Karpas-422 (cell line): ENCODE measurements at regions not wholly inside any gene's neighbourhood (a gene's known extent, or its start where the extent isn't known, plus 50 kb on each side); places are given as distances from the start of the nearest gene placed in this dataset.

Experiments used
- DNase-seq: peaks from one replicate; pipeline ENCODE4 v3.0.0-alpha.2; 2015
- H2AFZ ChIP-seq: fragments of 200-600 bp; sonication (generic); 2 replicates; pipeline ENCODE4 v1.6.1; 2014; ENCODE audit warnings: antibody characterized with exemption, low read length, mixed read lengths
- H3K27ac ChIP-seq: fragments of 200-600 bp; sonication (generic); 2 replicates; pipeline ENCODE4 v1.5.1; 2014; ENCODE audit warnings: mild to moderate bottlenecking, low read length, moderate library complexity
- H3K27me3 ChIP-seq: fragments of 200-600 bp; sonication (generic); 2 replicates; pipeline ENCODE4 v1.6.1; 2014; ENCODE audit warnings: low read length, mixed read lengths
- H3K36me3 ChIP-seq: fragments of 200-600 bp; sonication (generic); 2 replicates; pipeline ENCODE4 v1.6.1; 2014; ENCODE audit warnings: low read length, mixed read lengths; ENCODE audit not compliant: insufficient read depth
- H3K4me1 ChIP-seq: fragments of 200-600 bp; sonication (generic); 2 replicates; pipeline ENCODE4 v1.6.1; 2014; ENCODE audit warnings: mild to moderate bottlenecking, low read length, mixed read lengths
- H3K4me2 ChIP-seq: fragments of 200-600 bp; sonication (generic); 2 replicates; pipeline ENCODE4 v1.6.1; 2014; ENCODE audit warnings: low read length, low read depth, mild to moderate bottlenecking; ENCODE audit not compliant: poor library complexity, severe bottlenecking
- H3K4me3 ChIP-seq: fragments of 200-600 bp; sonication (generic); 2 replicates; pipeline ENCODE4 v1.5.1; 2014; ENCODE audit warnings: mild to moderate bottlenecking, antibody characterized with exemption, low read length, mixed read lengths
- H3K79me2 ChIP-seq: fragments of 200-600 bp; sonication (generic); 2 replicates; pipeline ENCODE4 v1.6.1; 2014; ENCODE audit warnings: mild to moderate bottlenecking, low read length, mixed read lengths
- H3K9ac ChIP-seq: fragments of 200-600 bp; sonication (generic); 2 replicates; pipeline ENCODE4 v1.6.0; 2014; ENCODE audit warnings: low read length
- H3K9me2 ChIP-seq: fragments of 200-600 bp; sonication (generic), shearing (Covaris generic); replicated peaks from 2 replicates; pipeline ENCODE4 v1.6.0; 2014; ENCODE audit warnings: mild to moderate bottlenecking, low read length, moderate library complexity; ENCODE audit not compliant: insufficient read depth
- H3K9me3 ChIP-seq: fragments of 300-700, 200-600 bp; sonication (generic); 2 replicates; pipeline ENCODE4 v1.6.1; 2014; ENCODE audit warnings: low read length, mixed read lengths
- H4K20me1 ChIP-seq: fragments of 200-600 bp; sonication (generic); 2 replicates; pipeline ENCODE4 v1.6.1; 2014; ENCODE audit warnings: mild to moderate bottlenecking, antibody characterized with exemption, low read length, low read depth; ENCODE audit not compliant: insufficient read depth

GRCh38 chr7:54161621-54162020, 380.6 kb upstream of the VSTM2A start:
- H3K9ac ChIP-seq = no peak overlapping the region
- no peaks in the 10 kb centered on the region for H3K27me3 ChIP-seq
- H3K4me3 ChIP-seq = no peak overlapping the region
- no peak overlapping the region for H3K4me2 ChIP-seq
- DNase-seq = no peak
- H3K4me1 ChIP-seq = no peaks in the 10 kb centered on the region
- no peaks in the 10 kb centered on the region for H3K9me2 ChIP-seq
- H2AFZ ChIP-seq = no peak overlapping the region
- H3K36me3 ChIP-seq = no peaks in the 10 kb centered on the region
- H3K9me3 ChIP-seq = peaks cover 31% of the 10 kb centered on the region
- H3K79me2 ChIP-seq = no peaks in the 10 kb centered on the region
- no peak overlapping the region for H3K27ac ChIP-seq
- no peaks in the 10 kb centered on the region for H4K20me1 ChIP-seq

- Histone ChIP-seq H3K79me2 (no peaks in the 10 kb centered on the region), H3K9me3 (peaks cover 27% of the 10 kb centered on the region), H3K4me1 (no peaks in the 10 kb centered on the region), H3K9ac (no peak overlapping the region), H3K36me3 (no peaks in the 10 kb centered on the region), H3K27me3 (no peaks in the 10 kb centered on the region), H4K20me1 (no peaks in the 10 kb centered on the region), H3K27ac (no peak overlapping the region), H3K9me2 (no peaks in the 10 kb centered on the region), H2AFZ (no peak overlapping the region), H3K4me3 (no peak overlapping the region), H3K4me2 (no peak overlapping the region)
- no peak for DNase-seq
Observed at GRCh38 chr7:54166419-54166818, 375.8 kb upstream of the VSTM2A start.

DNA sequence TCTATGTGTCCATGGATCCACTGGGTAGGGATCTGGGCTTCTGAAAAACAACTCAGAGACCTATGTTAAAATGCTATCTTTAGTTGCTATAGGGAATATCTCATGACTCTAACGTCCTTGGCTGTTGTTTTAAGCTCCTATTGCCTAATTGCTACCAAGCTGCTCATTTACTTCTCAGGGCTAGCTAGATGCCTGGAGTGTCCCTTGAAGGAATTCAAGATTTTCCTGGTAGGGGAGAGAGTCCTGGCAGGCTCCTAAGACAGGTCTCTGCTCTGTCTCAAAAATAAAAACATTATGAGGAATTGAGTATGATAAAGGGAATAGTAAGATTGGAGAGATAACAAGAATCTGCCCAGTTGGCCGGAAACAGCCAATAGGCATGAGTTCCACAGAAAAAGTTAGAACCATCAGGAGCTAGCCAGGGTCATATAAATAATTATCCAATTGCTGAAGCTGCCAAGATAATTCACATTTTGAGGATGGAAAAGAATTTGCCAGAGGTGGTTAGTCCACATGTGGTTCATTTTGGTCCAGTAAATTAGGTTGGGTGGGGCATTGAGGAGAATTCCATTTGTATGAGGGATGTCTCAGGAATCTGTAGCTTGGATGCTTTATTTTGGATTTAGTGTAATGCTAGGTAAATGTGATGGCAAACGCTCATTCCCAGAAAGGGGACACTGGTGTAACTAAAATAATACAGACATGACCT, 362.7 kb upstream of the VSTM2A start:
- H3K27ac ChIP-seq = no peak overlapping the region
- no peak for DNase-seq
- no peak overlapping the region for H2AFZ ChIP-seq
- no peaks in the 10 kb centered on the region for H3K27me3 ChIP-seq
- H3K4me1 ChIP-seq = no peaks in the 10 kb centered on the region
- no peak overlapping the region for H3K9ac ChIP-seq
- H3K9me3 ChIP-seq = peaks cover 16% of the 10 kb centered on the region
- no peak overlapping the region for H3K4me3 ChIP-seq
- H4K20me1 ChIP-seq = no peaks in the 10 kb centered on the region
- H3K79me2 ChIP-seq = no peaks in the 10 kb centered on the region
- no peak overlapping the region for H3K4me2 ChIP-seq
- H3K36me3 ChIP-seq = no peaks in the 10 kb centered on the region
- H3K9me2 ChIP-seq = no peaks in the 10 kb centered on the region

DNA sequence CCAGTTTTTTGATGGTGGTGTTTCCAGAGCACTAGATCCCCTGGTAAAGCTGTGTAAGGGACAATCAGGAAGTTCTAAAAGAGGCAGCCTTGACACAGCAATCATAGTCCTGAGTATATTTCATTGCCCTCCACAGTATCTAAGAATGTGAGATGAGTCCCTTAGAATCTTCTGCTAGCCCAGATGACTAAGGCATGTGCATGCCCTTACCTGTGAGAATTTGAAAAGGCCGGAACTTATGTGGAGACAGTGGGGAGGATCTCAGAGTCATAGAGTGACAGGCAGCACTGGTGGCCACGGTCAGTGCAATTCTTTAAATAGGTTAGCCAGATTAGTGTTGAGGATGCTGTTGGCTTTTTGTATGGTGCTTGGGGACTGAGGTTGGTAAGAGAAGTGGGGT, 361.4 kb upstream of the VSTM2A start:
- no peaks in the 10 kb centered on the region for H3K9me2 ChIP-seq
- DNase-seq = no peak
- H3K4me3 ChIP-seq = no peak overlapping the region
- no peaks in the 10 kb centered on the region for H3K27me3 ChIP-seq
- no peak overlapping the region for H3K4me2 ChIP-seq
- H3K4me1 ChIP-seq = no peaks in the 10 kb centered on the region
- H3K9ac ChIP-seq = no peak overlapping the region
- no peaks in the 10 kb centered on the region for H3K79me2 ChIP-seq
- H3K27ac ChIP-seq = no peak overlapping the region
- peaks cover 18% of the 10 kb centered on the region for H3K9me3 ChIP-seq
- no peaks in the 10 kb centered on the region for H3K36me3 ChIP-seq
- H4K20me1 ChIP-seq = no peaks in the 10 kb centered on the region
- no peak overlapping the region for H2AFZ ChIP-seq

DNA sequence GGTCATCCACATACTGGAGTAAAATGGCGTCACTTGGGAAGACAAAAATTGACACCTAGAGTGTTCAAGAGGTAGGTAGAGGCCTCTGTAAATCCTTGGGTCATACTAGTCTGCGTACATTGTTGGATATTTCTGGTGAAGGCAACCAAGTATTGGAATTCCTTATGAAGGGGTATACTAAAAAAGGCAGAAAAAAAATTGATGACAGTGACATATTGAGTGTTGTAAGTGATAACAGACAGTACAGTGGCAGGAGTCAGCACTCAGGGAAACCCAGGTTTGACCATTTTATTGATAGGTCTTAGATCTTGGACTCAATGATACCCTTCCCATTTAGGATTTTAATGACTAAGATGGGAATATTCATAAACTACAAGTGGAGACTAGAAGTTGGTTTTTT, 359.1 kb upstream of the VSTM2A start:
- Histone ChIP-seq H3K9ac (no peak overlapping the region), H3K27ac (no peak overlapping the region), H3K9me3 (peaks cover 19% of the 10 kb centered on the region), H2AFZ (no peak overlapping the region), H4K20me1 (no peaks in the 10 kb centered on the region), H3K36me3 (no peaks in the 10 kb centered on the region), H3K9me2 (no peaks in the 10 kb centered on the region), H3K4me1 (no peaks in the 10 kb centered on the region), H3K27me3 (no peaks in the 10 kb centered on the region), H3K4me2 (no peak overlapping the region), H3K4me3 (no peak overlapping the region), H3K79me2 (no peaks in the 10 kb centered on the region)
- DNase-seq = no peak

DNA sequence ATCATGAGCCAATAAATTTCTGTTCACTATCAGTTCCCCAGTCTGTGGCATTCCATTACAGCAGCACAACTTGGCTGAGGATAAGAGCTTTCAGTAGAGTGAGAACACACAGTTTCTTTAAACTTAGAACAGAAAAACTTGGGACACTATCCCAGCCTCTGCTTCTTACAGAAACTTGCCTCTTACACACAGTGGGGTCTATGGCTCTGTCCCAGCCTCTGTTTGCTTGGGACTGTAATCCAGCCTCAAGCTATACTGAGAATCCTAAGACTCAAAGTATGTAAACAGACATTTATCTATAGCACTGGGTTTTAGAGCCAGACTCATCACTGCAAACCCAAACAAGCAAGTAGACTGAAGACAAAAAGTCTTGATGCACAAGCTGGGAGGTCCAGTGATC, 355.8 kb upstream of the VSTM2A start:
- Histone ChIP-seq H3K27ac (no peak overlapping the region), H3K9me2 (no peaks in the 10 kb centered on the region), H3K9ac (no peak overlapping the region), H3K4me2 (no peak overlapping the region), H3K4me1 (no peaks in the 10 kb centered on the region), H3K9me3 (peaks cover 22% of the 10 kb centered on the region), H2AFZ (no peak overlapping the region), H3K4me3 (no peak overlapping the region), H4K20me1 (no peaks in the 10 kb centered on the region), H3K36me3 (no peaks in the 10 kb centered on the region), H3K79me2 (no peaks in the 10 kb centered on the region), H3K27me3 (no peaks in the 10 kb centered on the region)
- no peak for DNase-seq

DNA sequence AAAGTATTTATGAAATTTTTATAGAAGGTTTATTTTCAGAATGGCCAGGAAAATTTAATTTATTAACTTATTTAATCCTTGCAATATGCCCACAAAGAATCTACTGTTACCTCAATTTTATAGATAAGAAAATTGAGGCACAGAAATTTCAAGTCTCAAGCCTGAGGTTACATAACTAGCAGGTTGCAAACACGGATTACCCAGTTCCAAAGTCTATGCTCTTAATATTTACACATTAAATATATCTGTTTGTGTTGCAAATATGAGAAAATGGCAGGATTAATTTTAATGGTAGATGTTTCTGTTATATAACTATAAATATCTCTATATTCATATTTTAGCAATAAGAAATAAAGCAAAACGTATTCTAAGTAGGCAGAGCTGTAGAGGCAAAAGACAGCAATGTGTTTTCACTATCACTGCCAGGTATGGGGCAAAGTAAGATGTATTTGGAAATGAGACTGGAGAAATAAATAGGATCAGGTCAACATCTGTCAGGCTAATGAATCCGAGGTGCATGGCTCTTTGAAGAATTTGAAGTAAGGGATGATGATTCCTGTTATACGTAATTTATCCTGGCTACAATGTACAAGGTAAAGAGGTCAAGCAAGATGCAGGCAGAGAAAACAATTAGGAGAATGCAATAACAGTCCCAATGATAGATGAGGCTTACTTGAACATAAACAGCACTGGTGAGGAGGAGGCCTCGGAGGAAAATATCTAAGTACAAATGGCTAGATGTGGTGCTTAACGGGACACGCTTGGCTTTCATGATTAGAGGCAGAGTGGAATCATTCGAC, 354.1 kb upstream of the VSTM2A start:
- H3K27ac ChIP-seq = no peak overlapping the region
- H3K79me2 ChIP-seq = no peaks in the 10 kb centered on the region
- no peak overlapping the region for H3K4me2 ChIP-seq
- peaks cover 25% of the 10 kb centered on the region for H3K9me3 ChIP-seq
- no peaks in the 10 kb centered on the region for H3K27me3 ChIP-seq
- H4K20me1 ChIP-seq = no peaks in the 10 kb centered on the region
- no peaks in the 10 kb centered on the region for H3K4me1 ChIP-seq
- no peak overlapping the region for H3K9ac ChIP-seq
- DNase-seq = no peak
- no peak overlapping the region for H3K4me3 ChIP-seq
- H3K9me2 ChIP-seq = no peaks in the 10 kb centered on the region
- no peaks in the 10 kb centered on the region for H3K36me3 ChIP-seq
- H2AFZ ChIP-seq = no peak overlapping the region

DNA sequence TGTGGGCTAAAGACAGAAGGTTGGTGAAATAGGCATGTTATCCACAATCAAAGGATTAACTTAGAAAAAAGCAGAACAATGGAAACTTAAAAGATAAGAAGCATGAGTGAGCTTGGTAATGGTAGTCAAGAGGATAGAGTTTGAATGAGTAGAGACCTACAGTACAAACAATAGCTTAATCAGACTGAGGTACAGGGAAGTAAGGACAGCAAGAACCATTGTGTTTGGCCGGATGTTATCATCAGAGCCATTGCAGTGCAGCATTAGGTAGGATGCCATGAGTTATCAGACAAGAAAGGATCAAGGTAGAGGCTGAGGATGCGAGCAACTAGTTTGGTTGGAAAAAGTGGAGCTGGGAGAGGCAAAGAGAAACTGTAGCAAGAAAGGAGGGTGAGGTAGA, 353.3 kb upstream of the VSTM2A start:
- Histone ChIP-seq H2AFZ (no peak overlapping the region), H3K27me3 (no peaks in the 10 kb centered on the region), H3K27ac (no peak overlapping the region), H4K20me1 (no peaks in the 10 kb centered on the region), H3K9me2 (no peaks in the 10 kb centered on the region), H3K9me3 (peaks cover 30% of the 10 kb centered on the region), H3K9ac (no peak overlapping the region), H3K79me2 (no peaks in the 10 kb centered on the region), H3K36me3 (no peaks in the 10 kb centered on the region), H3K4me1 (no peaks in the 10 kb centered on the region), H3K4me3 (no peak overlapping the region), H3K4me2 (no peak overlapping the region)
- DNase-seq = no peak
